Stimulated activated CD4-positive, alpha-beta T cell treated with anti-CD3 and anti-CD28 coated beads, Interleukin-12 subunit alpha, Interleukin-12 subunit beta, amount 100 ng/mL, for 48 hours (primary cell): ENCODE measurements at regions not wholly inside any gene's neighbourhood (a gene's known extent, or its start where the extent isn't known, plus 50 kb on each side); places are given as distances from the start of the nearest gene placed in this dataset.
"Not testable (repeated sequence)": the region's sequence is repeated elsewhere in the genome, so short reads cannot be mapped to it uniquely, and the experiment has no call there.

ENCODE experiments used
- DNase-seq, 3 donors: peaks; one replicate each; pipeline ENCODE4 v3.0.0-alpha.2; 2020; ENCODE audit warnings: low read depth in 2 of 3, low spot score in 1 of 3

- DNase-seq: no peak
Observed at GRCh38 chr13:39803156-39803555, 147.7 kb downstream of the COG6 start.

DNA sequence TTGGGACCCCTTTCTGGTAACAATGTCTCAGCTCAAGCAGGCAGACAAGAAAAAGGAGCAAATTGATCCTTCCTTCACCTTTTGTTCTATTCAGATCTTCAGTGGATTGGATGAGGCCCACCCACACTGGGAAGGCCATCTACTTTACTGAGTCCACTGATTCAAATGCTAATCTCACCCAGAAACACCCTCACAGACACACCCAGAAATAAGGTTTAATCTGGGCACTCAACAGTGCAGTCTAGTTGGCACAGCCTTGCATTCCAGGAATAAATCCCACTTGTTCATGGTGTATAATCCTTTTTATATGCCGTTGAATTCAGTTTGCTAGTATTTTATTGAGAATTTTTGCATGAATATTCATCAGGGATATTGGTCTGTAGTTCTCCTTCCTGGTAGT lies 148.4 kb downstream of the COG6 start:
- no peak for DNase-seq

- no peak for DNase-seq
Observed at GRCh38 chr13:39804332-39805210, 149.1 kb downstream of the COG6 start.

DNA sequence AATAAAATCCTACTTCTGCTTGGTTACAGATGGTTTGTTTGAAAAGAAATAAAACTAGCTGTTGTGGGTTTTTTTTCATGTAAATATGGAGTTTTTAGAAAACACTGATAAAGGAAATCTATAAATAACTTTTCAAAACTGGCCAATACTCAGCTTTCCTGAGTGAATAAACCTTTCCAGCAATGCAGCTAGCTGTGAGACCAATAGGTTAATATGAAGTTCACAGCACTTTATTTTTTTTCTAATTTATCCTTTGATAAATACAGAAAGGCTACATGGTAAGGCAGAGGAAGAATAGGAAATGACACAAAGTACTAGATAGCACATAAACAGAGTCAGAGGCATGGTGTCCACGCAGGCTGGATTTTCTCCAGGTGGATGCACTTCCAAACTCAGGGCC lies 154.0 kb downstream of the COG6 start:
- no peak for DNase-seq

GRCh38 chr13:39810091-39810877 lies 154.8 kb downstream of the COG6 start:
- DNase-seq: no peak

DNA sequence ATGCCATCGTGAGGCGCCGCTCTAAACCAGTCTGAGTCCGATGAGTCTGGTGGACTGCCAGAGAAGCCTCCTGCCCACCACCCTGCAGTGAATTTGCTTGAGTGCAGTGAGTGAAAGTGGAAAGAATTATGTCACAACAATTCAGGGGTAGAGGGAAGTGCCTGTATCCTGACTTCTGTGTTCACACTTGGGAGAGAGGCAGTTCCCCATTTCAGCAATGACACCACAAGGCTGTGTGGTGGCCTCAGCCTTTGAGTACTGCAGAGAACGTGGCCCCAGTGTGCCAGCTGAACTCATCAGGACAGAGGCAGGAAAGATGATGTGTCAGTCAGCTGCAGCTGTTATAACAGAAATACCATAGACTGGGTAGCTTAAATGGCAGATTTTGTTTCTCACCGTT lies 155.6 kb downstream of the COG6 start:
- DNase-seq: no peak

DNA sequence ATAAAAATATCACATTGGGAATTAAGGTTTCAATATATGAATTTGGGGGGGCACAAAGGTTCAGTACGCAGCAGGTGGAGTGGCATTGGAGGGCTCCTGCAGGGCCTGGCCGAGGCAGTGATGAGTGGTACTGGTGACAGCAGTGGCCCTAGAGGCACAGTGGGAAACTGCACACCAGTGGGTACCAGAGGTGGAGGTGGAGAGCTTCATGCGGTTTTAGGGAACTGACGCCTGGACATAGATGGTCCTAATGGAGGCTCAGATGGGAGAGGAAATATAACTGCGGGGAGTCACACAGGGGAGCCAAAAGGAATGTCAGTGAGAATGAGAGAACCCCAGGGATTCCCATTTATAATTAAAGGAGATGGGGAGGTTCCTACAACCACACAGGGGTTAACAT lies 156.2 kb downstream of the COG6 start:
- no peak for DNase-seq

DNA sequence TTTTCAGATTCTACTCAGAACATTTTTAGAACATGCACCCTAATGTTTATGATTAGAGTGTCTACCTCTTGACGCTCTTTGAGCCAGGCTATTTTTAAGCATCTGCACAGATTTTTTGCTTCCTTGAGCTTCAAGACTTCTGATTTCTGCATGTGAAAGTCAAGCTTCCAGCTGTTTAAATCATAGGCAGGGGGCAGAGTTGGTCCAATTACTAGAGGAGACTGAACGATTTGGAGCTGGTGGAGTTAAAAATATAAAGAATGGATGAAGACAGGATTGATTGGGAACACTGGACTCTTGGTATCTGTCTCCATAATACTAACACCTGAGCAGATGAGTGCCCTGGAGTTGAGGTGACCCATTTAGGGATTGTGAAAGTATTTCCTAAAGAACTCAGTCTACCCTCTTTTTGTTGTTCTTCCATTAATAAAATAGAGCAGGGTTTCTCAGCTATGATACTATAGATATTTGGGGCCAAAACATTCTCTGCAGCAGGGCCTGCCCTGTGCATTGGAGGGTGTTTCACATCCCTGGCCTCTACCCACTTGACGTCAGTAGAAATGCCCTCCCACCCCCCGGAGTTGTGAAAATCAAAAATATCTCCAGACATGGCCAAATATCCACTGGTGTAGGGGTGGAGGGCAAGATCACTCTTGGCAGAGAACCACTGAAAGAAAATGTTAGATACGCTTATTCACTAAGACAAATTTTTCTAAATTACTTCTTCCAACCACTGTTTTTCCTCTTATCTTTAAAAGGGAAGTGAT lies 160.1 kb downstream of the COG6 start:
- no peak for DNase-seq

DNA sequence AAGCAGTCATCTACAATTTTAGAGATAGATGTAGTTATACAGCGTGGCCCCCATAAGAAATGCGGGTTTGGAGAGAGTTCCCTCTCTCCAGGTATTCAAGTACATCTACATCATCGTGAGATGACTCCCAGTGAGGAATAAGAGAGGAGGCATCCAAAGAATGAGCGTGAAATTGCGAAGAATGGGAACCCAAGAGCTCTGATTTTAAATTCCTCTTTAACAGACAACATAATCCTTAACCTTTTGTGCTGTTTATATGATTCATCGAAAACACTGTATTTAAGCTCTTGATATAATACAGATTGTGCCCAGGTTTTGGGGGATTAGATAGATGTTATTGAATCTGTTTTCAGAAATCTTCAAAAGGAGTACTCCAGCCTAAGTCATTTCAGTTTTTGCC lies 161.5 kb downstream of the COG6 start:
- no peak for DNase-seq

DNA sequence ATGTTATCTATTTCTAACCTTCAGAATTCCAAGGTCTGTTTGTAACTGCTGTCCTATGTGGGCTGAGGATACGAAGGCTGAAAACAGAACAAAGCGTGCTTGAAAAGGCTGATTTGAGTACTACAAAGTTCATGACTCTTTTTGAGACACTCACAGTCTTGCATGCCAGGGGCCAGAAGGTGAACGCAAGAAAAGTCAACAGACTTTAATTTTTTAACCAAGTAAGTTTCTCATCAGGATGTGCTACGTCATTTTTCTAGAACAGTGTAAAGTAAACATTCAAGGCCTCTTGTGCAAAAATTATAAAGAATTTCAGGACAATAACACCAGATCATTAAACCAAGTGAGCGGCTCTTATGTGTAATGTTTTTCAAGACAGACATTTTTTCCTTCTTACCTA lies 163.5 kb downstream of the COG6 start:
- DNase-seq: no peak

DNA sequence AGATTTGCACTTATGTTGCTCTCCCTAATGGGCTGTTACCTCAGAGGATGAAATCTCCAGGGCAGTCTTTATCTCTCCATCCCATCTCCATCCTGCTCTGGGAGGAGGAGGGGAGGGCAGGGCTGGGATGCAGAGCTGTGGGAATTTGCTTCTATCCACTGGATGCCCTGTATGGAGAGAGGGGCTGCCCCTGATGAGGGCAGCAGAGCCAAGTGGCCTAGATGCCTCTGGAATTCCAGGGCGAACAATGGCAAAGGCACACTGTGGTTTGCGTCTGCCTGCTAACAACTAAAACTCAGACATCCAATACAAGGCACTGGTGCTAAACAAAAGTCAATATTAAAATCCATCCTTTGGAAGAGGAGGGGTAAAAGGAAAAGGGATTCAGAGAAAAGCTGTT lies 165.1 kb downstream of the COG6 start:
- DNase-seq: no peak

GRCh38 chr13:39821977-39822376 lies 166.5 kb downstream of the COG6 start:
- DNase-seq: no peak

DNA sequence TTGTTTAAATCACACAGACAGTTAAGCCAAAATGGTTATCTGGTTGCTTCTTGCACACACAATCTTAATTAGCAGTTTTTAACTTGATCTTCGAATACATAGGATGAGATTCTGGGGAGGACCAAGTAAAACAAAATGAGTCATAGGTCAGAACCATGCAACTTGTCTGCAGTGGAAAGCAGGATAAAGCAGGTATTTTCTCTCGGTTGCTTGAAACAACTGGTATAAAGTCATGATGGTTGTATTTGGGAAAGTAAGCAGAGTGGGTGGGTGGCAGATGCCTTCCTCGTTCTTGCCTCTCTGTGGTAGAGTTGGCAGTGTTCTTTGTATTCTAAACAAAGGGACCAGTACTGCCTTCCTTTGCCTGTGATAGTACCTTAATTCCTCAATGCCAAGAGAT lies 167.0 kb downstream of the COG6 start:
- DNase-seq: no peak

GRCh38 chr13:39823063-39823713 lies 167.7 kb downstream of the COG6 start:
- no peak for DNase-seq

DNA sequence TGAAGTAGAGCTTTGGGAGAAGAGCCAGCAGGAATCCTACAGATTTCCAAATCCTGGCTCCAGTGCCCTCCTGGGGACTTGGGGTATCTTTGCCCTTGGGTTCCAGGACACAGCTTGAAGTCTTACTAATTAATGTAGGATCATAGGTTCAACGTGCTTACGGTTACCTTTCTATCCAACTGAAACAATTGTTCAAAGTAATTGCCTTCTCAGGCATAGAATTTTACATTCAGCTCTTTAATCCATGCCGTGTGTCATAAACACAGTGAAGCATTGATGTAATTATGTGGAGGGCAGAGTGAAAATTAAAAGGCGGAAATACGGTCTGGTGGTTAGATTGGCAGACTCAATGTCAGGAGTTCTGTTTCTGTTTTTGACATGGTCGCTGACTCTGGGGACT lies 170.4 kb downstream of the COG6 start:
- DNase-seq: no peak

GRCh38 chr13:39835253-39835652 lies 179.8 kb downstream of the COG6 start:
- DNase-seq: no peak

- no peak for DNase-seq
Observed at GRCh38 chr13:39836038-39836437, 180.6 kb downstream of the COG6 start.

GRCh38 chr13:39837866-39838265 lies 182.4 kb downstream of the COG6 start:
- DNase-seq: not testable (repeated sequence)

DNA sequence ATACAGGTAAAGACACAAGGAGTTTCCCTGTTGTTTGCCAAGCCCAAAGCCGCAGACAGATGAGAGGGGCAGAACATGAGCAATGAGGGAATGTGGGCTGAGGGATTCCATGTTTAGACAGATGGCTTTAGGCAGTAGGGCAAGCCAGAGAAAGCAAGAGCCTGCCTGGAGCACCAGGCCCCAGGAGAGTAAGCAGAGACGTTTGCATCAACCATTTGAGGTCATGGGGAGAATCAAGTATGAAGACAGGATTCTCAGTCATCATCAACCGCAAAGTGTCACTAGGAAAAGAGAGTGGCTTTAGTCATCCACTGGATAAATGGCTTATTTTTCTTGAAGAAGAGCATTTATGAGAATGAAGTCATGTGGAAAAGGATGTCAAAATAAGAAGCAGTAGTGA lies 184.7 kb downstream of the COG6 start:
- DNase-seq: no peak

- no peak for DNase-seq
Observed at GRCh38 chr13:39847336-39847735, 191.9 kb downstream of the COG6 start.

- no peak for DNase-seq
Observed at GRCh38 chr13:39855236-39855635, 199.8 kb downstream of the COG6 start.
